ENCODE measurements at regions not wholly inside any gene's neighbourhood (a gene's known extent, or its start where the extent isn't known, plus 50 kb on each side); places are given as distances from the start of the nearest gene placed in this dataset.

GRCh38 chr1:226491093-226491850 is 57.3 kb upstream of the STUM start:
- DNase-seq, result no peak

- no peak for DNase-seq
Observed at GRCh38 chr1:226492426-226493137, 56.0 kb upstream of the STUM start.

GRCh38 chr1:226494092-226494609 is 54.4 kb upstream of the STUM start:
- no peak for DNase-seq

- no peak for DNase-seq
Observed at GRCh38 chr1:226495716-226496115, 52.8 kb upstream of the STUM start.

- no peak for DNase-seq
Observed at GRCh38 chr1:226496453-226497015, 52.0 kb upstream of the STUM start.

- DNase-seq, result no peak
Observed at GRCh38 chr1:226497276-226497833, 51.2 kb upstream of the STUM start.

GRCh38 chr1:226497991-226498639 is 50.4 kb upstream of the STUM start:
- no peak for DNase-seq

- DNase-seq, result no peak
Observed at GRCh38 chr1:226498640-226499008, 49.9 kb upstream of the STUM start.
